ENCODE measurements at regions not wholly inside any gene's neighbourhood (a gene's known extent, or its start where the extent isn't known, plus 50 kb on each side); places are given as distances from the start of the nearest gene placed in this dataset.

GRCh38 chr4:33911959-33912358 lies 2332.4 kb downstream of the ARAP2 start:
- TF ChIP-seq POLR2A (IDR thresholded peaks at IDR 0.05; ENCODE audit: low read length) (no peak), GATA1 (IDR thresholded peaks at IDR 0.05; ENCODE audit: low read depth, low read length) (no peak)
